HG03565 (cell line): ENCODE measurements at regions not wholly inside any gene's neighbourhood (a gene's known extent, or its start where the extent isn't known, plus 50 kb on each side); places are given as distances from the start of the nearest gene placed in this dataset.

Experiments
- ATAC-seq: cut with Tn5 transposase; IDR thresholded peaks from one replicate; pipeline ENCODE4 v1.9.1; 2021; ENCODE audit warnings: mild to moderate bottlenecking, moderate library complexity; ENCODE audit not compliant: unreplicated experiment

DNA sequence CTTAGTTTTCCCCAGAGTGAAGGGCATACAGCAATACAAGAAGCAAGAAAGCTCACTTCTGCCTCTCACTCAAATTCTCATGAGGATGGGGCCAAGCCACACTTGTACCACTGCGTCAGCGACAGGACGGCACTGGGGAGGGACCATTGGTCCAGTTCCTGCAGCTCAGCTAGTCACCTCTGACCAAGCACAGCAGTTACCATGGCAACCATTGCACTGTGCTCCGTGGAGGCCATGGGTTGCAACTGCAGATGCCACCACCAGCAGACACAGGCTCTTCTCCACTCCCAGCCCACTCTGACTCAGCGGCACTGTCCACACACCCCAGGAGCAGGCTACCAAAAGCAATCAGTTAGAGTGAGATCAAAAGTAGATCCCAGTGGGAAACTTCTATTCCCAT is 441.1 kb upstream of the ARID1B start:
- ATAC-seq = no peak

DNA sequence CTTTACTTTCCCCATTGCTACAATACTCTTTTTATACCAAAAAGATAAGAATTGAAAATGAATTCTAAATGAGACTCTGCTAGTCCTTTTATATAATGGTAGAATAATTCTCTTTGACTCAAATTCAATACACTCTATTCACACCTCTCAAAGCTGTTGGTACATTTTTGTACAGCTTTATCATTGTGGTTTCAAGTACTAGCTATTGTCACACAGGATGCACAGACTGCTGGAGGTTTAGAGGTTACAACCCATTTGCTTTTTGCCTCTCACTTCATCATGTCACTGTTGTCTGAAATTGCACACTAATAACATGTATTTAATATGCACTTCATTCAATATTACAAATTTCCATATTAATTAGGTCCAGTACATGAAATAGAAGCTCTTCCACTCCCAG is 442.2 kb upstream of the ARID1B start:
- no peak for ATAC-seq

DNA sequence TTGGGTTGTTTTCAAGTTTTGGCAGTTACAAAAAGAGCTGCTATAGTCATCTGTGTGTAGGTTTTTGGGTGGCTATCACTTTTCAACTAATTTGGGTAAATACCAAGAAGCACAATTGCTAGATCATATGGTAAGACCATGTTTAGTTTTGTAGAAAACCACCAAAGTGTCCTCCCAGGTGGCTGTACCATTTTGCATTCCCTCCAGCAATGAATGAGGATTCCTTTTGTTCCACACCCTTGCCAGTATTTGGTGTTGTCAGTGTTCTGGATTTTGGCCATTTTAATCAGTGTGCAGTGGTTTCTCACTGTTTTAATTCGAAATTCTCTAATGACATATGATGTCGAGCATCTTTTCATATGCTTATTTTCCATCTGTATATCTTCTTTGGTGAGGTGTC is 457.5 kb upstream of the ARID1B start:
- no peak for ATAC-seq

DNA sequence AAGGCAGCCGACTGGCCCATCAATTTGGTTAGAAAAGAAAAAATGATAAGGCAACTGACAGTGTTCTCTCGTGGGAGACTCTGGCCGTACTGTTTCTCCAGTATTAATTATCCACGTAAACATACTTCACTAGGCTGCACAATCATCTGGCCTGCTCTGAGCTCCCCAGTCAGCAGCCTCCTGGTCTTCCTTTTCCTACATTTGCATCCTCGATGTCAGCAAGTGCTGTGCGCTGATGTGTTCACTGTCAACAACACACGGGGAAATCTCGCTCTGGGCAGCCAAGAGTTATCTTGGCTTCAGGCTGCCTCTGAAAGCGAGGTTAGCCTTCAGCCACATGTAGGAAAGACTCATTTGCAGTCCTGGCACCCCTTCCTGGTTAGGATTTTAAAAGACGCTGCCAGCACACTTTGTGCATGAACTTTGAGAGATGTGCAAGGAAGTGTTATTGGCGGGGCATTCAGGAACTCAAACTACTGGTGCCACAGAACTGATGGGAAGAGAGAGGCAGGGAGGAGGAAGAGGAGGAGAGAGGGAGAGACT is 460.5 kb upstream of the ARID1B start:
- no peak for ATAC-seq

DNA sequence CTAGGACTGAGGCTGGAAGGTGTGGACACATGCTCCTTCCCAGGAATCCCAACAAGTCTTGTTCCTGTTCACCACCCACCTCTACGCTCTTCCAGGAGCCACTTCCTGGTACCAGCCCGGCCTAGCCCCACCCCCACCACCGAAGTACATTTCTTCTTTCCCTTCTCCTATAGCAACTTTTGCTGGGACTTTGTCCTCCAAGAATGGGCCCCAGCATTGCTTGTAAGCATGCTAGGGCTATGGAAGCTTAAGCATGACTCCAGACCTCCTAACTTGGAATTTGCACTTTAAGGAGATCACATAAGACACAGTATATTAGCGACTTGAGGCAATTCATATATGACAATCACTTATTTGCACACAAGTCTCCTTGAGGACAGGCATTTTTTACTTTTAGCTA is 462.0 kb upstream of the ARID1B start:
- ATAC-seq = no peak

DNA sequence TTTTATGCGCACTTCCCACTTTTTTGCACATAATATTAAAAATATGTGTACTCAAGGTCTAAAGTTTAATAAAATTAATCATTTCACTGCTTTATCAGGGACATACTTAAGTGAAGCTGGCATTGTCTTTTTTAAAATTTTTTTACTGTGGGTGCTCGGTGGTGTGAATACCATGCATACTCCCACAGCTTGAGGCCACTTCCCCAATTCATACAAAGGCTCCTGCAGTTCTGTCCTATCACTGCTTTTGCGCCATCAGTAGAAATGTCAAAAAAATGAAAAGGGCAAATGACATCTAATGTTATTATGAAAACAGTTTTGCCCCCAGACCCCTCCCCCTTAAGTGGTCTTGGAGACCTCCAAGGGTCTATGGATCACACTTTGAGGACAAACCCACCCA is 464.1 kb upstream of the ARID1B start:
- ATAC-seq = no peak

DNA sequence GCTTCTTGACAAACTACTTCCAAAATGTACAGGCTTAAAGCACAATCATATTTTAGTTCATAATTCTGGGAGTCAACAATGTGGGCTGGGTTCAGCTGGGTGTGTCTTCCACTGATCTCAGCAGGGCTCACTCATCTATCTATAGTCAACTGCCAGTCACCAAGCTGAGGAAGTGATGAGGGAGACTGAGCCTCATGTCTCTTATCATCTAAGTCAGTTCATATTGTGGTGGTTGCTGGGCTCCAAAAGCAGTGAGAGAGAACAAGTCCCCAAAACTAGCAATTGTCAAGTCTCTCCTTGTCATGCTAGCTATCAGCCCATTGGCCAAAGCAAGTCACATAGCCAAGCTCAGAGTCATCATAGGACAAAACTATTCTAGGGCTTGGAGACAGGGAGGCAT is 465.9 kb upstream of the ARID1B start:
- no peak for ATAC-seq

DNA sequence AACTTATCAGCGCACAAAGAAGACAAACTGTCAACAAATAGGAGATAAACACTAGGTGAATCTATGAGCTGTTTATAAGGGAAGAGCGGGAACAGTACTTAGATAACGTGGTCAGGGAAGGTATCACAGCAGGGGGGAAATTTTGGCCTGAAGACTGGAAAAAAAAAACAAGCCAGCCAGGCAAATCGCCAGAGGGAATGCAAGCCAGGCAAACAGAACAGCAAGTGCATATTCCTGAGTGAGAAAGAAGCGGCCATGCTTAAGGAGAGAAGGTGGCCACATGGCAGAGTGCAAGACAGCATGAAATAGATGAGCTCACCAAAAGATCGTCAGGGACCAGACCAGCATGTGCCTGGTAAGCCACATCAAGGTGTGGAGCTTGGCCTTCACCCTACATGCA is 466.5 kb upstream of the ARID1B start:
- no peak for ATAC-seq

DNA sequence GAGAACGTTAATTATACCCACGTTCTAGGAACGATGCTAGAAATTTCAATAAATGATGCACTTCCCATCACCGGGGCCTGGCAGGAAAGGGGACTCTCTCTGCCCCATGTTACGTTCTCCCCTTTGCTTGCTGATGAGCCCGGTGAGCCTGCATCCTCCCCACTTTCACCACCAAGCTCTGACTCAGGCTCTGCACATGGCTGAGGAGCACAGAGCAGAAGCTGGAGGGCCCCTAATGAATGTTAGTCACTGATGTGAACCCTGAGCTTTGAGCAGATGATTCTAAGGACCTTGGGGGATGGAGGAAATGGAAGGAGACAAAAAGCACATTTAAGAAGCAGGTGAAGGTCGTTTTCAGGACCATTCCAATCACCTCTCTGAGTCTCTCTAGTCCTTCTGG is 468.2 kb upstream of the ARID1B start:
- ATAC-seq = no peak

DNA sequence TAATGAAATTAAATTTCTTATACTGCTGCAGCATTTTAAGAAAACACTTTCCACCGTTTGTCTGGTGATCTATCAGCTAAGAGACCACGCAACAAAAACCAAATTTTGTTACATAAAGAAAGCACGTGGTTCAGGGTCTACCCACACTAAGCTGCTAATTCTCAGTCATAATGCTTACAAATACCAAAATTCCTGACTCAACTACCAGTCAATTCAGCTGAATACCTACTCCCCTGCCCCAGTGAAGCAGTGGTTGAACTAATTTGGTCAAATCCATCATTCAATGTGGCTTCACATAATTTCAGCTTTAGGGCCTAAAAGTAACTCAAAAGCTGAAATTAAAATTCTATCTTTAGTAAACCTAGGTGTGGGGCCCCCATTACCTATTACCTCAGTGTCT is 468.6 kb upstream of the ARID1B start:
- no peak for ATAC-seq

DNA sequence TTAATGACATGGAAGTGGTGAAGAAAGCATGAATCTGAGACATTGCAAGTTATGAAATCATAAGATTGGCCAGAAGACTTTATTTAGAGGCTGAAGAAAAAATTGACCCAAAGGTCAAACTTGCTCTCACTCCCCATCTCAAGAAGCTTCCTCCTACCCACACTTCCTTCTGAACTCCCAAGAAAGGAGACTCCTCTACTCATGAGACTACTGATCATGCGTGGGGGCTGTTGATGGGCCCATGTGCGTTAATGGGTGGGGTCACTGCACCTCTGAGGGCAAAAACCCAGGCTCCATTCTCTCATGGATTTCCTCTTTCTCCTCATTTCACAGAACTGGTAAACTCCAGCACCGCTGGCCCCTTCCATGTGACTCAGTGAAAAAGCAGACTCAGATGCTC is 470.6 kb upstream of the ARID1B start:
- no peak for ATAC-seq

DNA sequence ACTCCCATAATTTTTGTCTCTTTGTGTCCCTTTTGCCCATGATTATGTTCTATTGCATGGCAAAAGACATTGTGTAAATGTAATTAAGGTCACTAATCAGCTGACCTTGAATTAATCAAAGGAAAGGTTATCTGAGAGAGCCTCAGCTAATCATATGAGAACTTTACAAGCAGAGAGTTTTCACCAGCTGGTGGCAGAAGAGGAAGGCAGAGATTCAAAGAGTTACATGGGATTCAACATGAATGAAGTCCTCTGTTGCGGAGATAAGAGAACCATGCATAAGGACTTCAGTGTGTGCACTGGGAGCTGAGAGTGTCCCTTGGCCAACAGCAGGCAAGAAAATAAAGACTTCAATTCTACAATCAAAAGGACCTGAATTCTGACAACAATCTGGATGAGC is 494.1 kb upstream of the ARID1B start:
- no peak for ATAC-seq

DNA sequence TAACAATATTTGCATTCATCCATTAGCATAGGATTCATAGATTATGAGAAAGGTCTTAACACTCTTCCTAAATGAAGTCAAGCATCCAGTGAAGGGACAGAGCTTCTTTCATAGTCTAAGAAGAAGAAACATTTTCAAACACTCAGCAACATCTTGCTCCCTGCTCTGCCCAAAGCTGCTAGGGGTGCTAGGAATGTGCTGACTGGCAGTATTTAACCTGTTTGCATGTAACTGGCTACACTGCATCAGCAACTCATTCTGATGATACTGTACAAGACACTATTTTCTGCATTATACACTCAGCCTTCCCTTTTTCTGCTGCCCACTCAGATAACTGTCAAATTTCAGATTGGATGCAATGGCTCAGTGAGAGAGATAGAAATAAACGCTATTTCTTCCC is 495.1 kb upstream of the ARID1B start:
- no peak for ATAC-seq

DNA sequence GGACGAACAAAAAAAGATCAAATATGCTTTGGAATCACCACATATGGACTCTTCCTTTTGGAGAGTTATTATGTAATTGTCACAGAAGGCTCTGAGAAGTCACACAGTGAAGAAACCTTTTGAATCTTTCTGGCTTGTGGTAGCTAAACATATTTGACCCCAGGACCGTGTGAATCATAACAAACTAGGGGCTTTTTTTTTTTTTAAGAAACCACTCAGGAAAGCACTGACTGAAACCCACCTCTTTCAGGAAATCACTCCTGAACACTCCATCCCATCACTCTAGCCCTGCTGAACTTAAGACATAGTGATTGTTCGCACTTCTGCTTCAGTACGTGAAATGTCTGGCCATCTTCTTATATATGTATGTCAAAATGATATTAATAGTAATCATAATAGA is 495.9 kb upstream of the ARID1B start:
- no peak for ATAC-seq

DNA sequence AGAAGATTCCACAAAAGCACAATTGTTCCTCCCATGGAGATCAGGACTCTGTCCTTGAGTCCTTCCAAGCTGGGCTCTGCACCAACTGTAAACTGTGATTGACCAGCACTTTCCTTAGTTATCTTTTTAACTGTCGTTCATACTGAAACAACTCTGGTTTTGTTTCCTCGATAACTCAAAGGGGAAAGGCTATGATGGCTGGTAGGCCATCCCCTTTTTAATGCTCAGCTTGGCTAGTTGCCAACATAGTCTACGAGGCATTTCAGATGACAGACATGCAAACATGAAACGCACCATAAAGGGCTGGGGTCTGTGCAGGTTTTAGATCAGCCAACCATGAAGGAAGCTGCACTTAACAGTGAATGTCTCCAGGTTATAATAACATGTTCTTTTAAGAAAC is 497.1 kb upstream of the ARID1B start:
- peak; percentile 29 for ATAC-seq

DNA sequence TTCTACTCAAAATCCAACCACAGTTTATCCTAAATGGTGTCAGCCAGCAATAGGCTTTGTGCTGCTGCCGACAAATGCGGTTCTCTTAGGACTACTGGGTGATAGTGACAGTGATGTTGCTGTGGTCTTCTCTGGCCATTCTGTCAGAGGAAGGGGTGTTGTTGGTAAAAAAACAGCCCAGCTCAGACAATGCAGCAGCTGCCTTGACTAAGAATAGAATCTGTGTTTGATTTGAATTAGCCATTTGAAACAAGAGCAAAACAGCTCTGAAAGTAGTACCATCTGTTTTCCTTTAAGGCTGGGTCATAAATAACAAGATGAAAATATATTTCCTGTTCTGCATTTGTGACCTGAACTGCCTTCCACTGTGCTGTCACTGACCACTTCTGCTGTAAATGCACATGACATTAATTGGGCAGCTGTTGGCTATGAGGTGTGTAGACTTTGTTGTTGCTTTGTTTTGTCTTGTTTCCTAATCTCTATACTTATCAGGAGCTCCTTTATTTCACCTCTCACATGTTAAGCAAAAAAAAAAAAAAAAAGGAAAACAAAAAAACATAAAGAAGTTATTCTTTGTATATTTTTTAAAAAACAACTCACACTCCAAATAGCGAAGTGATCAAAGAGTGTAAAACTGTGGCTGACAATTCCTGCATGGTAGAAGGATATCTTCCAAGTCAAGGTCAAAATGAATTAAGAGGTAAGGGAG is 497.8 kb upstream of the ARID1B start:
- ATAC-seq = peak; percentile 67

DNA sequence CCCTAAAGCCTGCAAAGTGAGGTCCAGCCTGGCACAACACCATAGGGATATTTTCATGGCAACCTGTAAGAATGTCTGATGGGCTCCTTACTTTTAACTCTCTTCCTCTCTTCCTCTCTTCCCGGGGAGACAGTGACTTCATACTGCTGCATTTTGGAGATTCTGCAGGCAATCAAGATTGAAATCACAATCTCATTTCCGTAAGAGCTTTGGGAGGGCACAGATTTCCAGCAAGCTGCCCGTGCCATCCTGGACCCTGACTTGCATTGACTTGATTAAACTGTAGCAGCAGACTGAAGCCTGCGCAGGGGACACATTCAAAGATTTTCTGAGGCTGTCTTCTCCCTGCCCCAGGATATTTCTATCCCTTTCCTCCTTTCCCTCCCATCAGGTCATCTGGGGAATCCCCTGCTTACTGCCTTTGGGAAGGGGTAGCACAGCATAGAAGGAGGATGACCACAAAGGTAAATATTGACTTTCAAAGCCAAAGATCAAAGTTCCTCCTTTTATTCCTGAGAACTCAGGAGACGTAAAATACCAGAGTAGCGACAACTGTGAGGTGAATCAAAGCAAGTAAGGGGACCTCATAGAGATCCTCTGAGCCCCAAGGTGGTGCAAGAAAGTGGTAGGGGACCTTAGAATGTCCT is 504.0 kb upstream of the ARID1B start:
- ATAC-seq = no peak

DNA sequence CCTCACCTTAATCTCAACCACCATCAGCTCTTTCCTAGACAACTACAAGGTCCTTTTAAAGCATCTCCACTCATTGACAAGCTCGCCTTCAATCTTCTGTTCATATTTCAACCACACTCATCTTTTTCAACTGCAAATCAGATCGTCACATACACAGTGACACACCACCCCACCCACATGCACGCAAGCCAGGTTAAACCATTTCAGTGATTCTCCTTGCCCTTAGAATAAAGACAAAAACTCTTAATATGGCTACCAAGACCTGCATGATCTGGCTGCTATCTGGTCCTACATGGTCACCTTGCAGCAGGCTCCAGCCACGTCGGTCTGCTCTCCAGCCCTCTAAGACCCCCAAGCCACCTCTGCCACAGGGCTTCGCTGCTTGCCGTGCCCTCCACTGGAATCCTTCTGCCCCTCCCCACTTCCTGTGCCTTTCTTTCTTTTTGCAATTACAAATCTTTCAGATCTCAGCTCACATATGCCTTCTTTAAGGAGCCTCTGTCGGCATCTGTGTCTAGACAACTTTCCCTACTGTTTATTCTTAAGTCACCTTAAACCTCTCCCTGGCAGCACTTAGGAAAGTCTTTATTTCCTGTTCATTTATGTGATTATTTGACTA is 507.3 kb upstream of the ARID1B start:
- no peak for ATAC-seq

DNA sequence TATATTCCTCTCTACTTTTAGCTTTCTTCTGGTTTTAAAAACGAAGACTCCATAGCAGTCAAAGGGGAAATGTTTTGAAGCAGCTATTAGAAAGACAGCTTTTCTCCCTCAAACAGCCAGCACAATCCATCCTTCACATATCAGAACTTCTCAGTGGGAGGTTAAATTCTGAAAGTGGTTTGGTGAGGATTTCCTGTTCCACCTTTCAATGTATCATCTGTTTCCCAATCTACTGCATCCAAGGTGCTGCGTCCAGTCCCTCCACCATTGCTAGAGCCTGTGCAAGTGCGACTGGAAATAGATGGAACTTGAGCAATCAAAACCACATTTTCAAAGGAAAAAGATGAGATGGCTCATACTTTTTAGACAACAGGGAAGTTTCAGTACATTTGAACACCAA is 508.3 kb upstream of the ARID1B start:
- no peak for ATAC-seq

DNA sequence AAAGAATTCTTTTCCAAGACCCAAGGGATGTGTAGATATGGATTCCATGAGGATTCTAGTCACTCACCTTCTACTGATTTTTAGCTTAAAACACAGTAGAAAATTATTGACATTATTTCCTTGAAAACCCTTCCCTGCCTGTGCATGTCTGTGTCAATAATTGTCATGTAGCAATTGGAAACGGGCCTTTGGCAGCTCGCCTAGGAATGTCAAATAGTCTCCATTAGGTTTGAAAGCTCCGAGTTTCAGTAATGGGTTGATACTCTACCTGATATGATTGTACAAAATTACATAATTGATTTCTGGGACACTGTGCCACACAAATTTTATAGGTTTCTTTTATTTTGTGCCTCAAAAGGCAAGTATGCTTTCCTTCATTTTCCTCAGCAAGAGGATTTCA is 515.2 kb upstream of the ARID1B start:
- ATAC-seq = no peak

DNA sequence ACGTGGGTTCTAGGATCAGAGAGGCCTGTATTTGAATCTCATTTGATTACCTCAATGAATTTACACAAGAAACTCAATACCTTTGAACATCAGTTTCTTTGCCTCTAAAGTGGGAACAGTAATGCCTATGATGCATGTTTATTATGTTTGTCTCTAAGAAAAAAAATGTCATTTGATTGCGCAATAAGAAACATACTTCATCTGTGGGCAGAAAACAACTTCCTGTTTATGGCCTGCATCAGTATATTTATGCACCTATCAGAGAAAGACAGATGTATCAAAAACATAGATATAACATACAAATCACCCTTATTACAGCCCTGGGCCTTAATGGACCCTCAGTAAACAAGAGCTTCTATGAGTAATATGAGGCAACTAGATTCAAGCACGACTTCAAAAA is 516.4 kb upstream of the ARID1B start:
- no peak for ATAC-seq

DNA sequence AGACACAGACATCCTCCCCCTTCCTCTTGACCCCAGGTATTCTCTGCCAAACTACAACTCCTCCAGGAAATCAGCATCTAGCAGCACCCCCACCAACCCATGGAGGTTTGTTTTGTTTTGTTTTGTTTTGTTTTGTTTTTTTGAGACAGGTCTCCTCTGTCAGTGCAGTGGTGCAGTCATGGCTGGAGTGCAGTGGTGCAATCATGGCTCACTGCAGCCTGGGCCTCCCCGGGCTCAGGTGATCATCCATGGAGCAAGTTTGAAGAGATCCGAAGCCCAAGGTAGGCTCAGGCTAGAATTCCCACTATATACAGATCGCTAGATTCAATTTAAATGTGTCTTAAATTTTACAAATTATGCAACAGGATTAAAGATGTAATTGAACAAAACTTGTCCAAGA is 518.2 kb upstream of the ARID1B start:
- ATAC-seq = no peak
